Fibroblast of lung (primary cell): ENCODE measurements at regions not wholly inside any gene's neighbourhood (a gene's known extent, or its start where the extent isn't known, plus 50 kb on each side); places are given as distances from the start of the nearest gene placed in this dataset.

Experiments used
- CTCF ChIP-seq, 2 donors: IDR thresholded peaks in 1 of 2; conservative IDR thresholded peaks in 1 of 2; 1 replicate in 1 of 2; 2 replicates in 1 of 2; pipeline ENCODE4 v1.5.1; 2011 to 2012; ENCODE audit warnings: low read length in 2 of 2, control low read depth in 1 of 2, inconsistent platforms in 1 of 2, low read depth in 1 of 2, mild to moderate bottlenecking in 1 of 2
- EZH2 ChIP-seq: IDR thresholded peaks from 2 replicates; pipeline ENCODE4 v1.5.1; 2012; ENCODE audit warnings: low read length, control low read depth, mild to moderate bottlenecking; ENCODE audit errors: missing control alignments

DNA sequence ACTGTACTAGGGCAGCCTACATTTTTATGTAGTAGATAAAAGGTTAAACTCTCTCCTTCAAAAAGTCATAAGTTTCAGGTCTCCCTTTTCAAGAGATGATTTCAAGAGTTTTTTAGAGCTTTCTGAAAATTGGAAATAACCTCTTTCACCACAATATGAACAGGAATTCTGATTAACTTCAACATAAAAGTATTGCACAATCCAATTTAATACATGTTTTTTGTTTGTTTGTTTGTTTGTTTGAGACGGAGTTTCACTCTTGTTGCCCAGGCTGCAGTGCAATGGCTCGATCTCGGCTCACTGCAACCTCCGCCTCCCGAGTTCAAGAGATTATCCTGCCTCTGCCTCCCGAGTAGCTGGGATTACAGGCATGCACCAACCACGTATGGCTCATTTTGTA is 265.4 kb upstream of the DCAF8L1 start:
- TF ChIP-seq CTCF (conservative IDR thresholded peaks at IDR 0.05 in 1 of 2, IDR thresholded peaks at IDR 0.05 in 1 of 2; ENCODE audit: low read depth in 1 of 2, low read length in 2 of 2) (no peak), EZH2 (no peak)
